SJSA1 (cell line): ENCODE measurements at regions not wholly inside any gene's neighbourhood (a gene's known extent, or its start where the extent isn't known, plus 50 kb on each side); places are given as distances from the start of the nearest gene placed in this dataset.

Experiments used
- DNase-seq, 2 experiments: peaks; one replicate each; pipeline ENCODE4 v3.0.0-alpha.2; 2015 to 2020; ENCODE audit warnings: low spot score in 2 of 2, low read depth in 1 of 2
- H3K27ac ChIP-seq: fragments of 250-450 bp; sonication (Bioruptor Pico); 2 replicates; pipeline ENCODE4 v1.5.1; 2020; ENCODE audit warnings: mild to moderate bottlenecking, moderate library complexity
- H3K27me3 ChIP-seq: fragments of 250-450 bp; sonication (Bioruptor Pico); replicated peaks from 2 replicates; pipeline ENCODE4 v1.5.1; 2020; ENCODE audit warnings: mild to moderate bottlenecking, moderate library complexity
- H3K36me3 ChIP-seq: fragments of 250-450 bp; sonication (Bioruptor Pico); 2 replicates; pipeline ENCODE4 v1.5.1; 2020; ENCODE audit warnings: mild to moderate bottlenecking
- H3K4me1 ChIP-seq: fragments of 250-450 bp; sonication (Bioruptor Pico); replicated peaks from 2 replicates; pipeline ENCODE4 v1.6.1; 2021; ENCODE audit warnings: mild to moderate bottlenecking
- H3K4me3 ChIP-seq: fragments of 250-450 bp; sonication (Bioruptor Pico); 2 replicates; pipeline ENCODE4 v1.5.1; 2020; ENCODE audit warnings: mild to moderate bottlenecking
- H3K9me3 ChIP-seq: fragments of 250-450 bp; sonication (Bioruptor Pico); replicated peaks from 2 replicates; pipeline ENCODE4 v1.5.1; 2020; ENCODE audit warnings: mild to moderate bottlenecking

- Histone ChIP-seq H3K36me3 (no peaks in the 10 kb centered on the region), H3K27me3 (no peaks in the 10 kb centered on the region), H3K4me3 (no peak overlapping the region), H3K4me1 (peaks cover 35% of the 10 kb centered on the region), H3K27ac (no peak overlapping the region), H3K9me3 (no peaks in the 10 kb centered on the region)
- no peak for DNase-seq
Measured at GRCh38 chr5:61272688-61273087, 59.4 kb upstream of the ZSWIM6 start.

GRCh38 chr5:61273279-61273975, 58.6 kb upstream of the ZSWIM6 start:
- Histone ChIP-seq H3K36me3 (no peaks in the 10 kb centered on the region), H3K9me3 (no peaks in the 10 kb centered on the region), H3K4me3 (no peak overlapping the region), H3K4me1 (peaks cover 38% of the 10 kb centered on the region), H3K27ac (no peak overlapping the region), H3K27me3 (no peaks in the 10 kb centered on the region)
- DNase-seq = no peak

GRCh38 chr5:61274511-61274911, 57.5 kb upstream of the ZSWIM6 start:
- peaks cover 38% of the 10 kb centered on the region for H3K4me1 ChIP-seq
- H3K4me3 ChIP-seq = no peak overlapping the region
- DNase-seq = no peak
- no peaks in the 10 kb centered on the region for H3K27me3 ChIP-seq
- no peaks in the 10 kb centered on the region for H3K9me3 ChIP-seq
- H3K27ac ChIP-seq = no peak overlapping the region
- H3K36me3 ChIP-seq = no peaks in the 10 kb centered on the region

GRCh38 chr5:61275841-61276240, 56.2 kb upstream of the ZSWIM6 start:
- Histone ChIP-seq H3K4me3 (no peak overlapping the region), H3K27me3 (no peaks in the 10 kb centered on the region), H3K27ac (peak overlapping the region; percentile 37; the same call in 1 of the 2 replicates), H3K36me3 (no peaks in the 10 kb centered on the region), H3K4me1 (peaks cover 50% of the 10 kb centered on the region), H3K9me3 (no peaks in the 10 kb centered on the region)
- peak; percentile 42 to 62 for DNase-seq

GRCh38 chr5:61277190-61277589, 54.9 kb upstream of the ZSWIM6 start:
- peak overlapping the region; percentile 35; the same call in 1 of the 2 replicates for H3K27ac ChIP-seq
- peak; percentile 56 to 72 for DNase-seq
- peaks cover 54% of the 10 kb centered on the region for H3K4me1 ChIP-seq
- no peaks in the 10 kb centered on the region for H3K9me3 ChIP-seq
- no peaks in the 10 kb centered on the region for H3K27me3 ChIP-seq
- peak overlapping the region; percentile 15 for H3K4me3 ChIP-seq
- H3K36me3 ChIP-seq = no peaks in the 10 kb centered on the region

- H3K27ac ChIP-seq = no peak overlapping the region
- no peaks in the 10 kb centered on the region for H3K36me3 ChIP-seq
- H3K9me3 ChIP-seq = no peaks in the 10 kb centered on the region
- no peak for DNase-seq
- H3K4me3 ChIP-seq = no peak overlapping the region
- peaks cover 54% of the 10 kb centered on the region for H3K4me1 ChIP-seq
- no peaks in the 10 kb centered on the region for H3K27me3 ChIP-seq
Measured at GRCh38 chr5:61277781-61278180, 54.3 kb upstream of the ZSWIM6 start.

GRCh38 chr5:61279725-61280124, 52.3 kb upstream of the ZSWIM6 start:
- H3K36me3 ChIP-seq = no peaks in the 10 kb centered on the region
- H3K9me3 ChIP-seq = no peaks in the 10 kb centered on the region
- peaks cover 47% of the 10 kb centered on the region for H3K4me1 ChIP-seq
- no peak overlapping the region for H3K27ac ChIP-seq
- no peak for DNase-seq
- H3K4me3 ChIP-seq = no peak overlapping the region
- no peaks in the 10 kb centered on the region for H3K27me3 ChIP-seq

- Histone ChIP-seq H3K9me3 (no peaks in the 10 kb centered on the region), H3K4me3 (no peak overlapping the region), H3K27me3 (no peaks in the 10 kb centered on the region), H3K36me3 (no peaks in the 10 kb centered on the region), H3K4me1 (peaks cover 43% of the 10 kb centered on the region), H3K27ac (no peak overlapping the region)
- peak in 1 of 2 experiments; percentile 50 for DNase-seq
Measured at GRCh38 chr5:61280205-61280604, 51.9 kb upstream of the ZSWIM6 start.

GRCh38 chr5:61280761-61281427, 51.2 kb upstream of the ZSWIM6 start:
- Histone ChIP-seq H3K27ac (no peak overlapping the region), H3K36me3 (no peaks in the 10 kb centered on the region), H3K4me1 (peaks cover 36% of the 10 kb centered on the region), H3K9me3 (no peaks in the 10 kb centered on the region), H3K27me3 (no peaks in the 10 kb centered on the region), H3K4me3 (no peak overlapping the region)
- DNase-seq = no peak

GRCh38 chr5:61281686-61282085, 50.4 kb upstream of the ZSWIM6 start:
- H3K27me3 ChIP-seq = no peaks in the 10 kb centered on the region
- H3K9me3 ChIP-seq = no peaks in the 10 kb centered on the region
- no peak overlapping the region for H3K4me3 ChIP-seq
- peaks cover 28% of the 10 kb centered on the region for H3K4me1 ChIP-seq
- H3K36me3 ChIP-seq = no peaks in the 10 kb centered on the region
- H3K27ac ChIP-seq = no peak overlapping the region
- no peak for DNase-seq
